Erythroblast (primary cell): ENCODE measurements at regions not wholly inside any gene's neighbourhood (a gene's known extent, or its start where the extent isn't known, plus 50 kb on each side); places are given as distances from the start of the nearest gene placed in this dataset.

Experiments used
- GATA1 ChIP-seq: IDR thresholded peaks from 2 replicates; pipeline ENCODE4 v1.6.1; 2011; ENCODE audit warnings: low read depth, mild to moderate bottlenecking, control low read depth, low read length, moderate library complexity
- POLR2A ChIP-seq: IDR thresholded peaks from 2 replicates; pipeline ENCODE4 v1.6.1; 2011; ENCODE audit warnings: mild to moderate bottlenecking, low read length

DNA sequence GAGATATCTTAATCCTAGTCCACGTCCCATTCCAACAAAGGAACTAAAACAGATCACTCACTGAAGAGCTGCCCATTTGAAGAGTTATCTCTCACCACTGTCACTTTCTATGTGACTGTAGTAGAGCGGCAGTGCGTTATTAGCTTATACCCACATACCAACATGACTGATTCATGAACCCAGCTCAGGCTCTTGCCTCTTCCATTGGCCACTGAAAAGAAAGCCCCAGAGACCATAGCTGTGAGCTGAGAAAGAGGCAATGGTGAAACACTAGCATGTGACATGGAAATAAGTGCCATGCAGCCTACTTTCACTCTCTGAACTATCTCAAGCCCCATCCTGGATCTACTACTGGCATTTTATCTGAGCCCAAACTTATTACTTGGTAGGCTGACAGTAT lies 151.7 kb upstream of the MOCS2 start:
- TF ChIP-seq POLR2A (no peak), GATA1 (no peak)
